GM23338 (cell line): ENCODE measurements at regions not wholly inside any gene's neighbourhood (a gene's known extent, or its start where the extent isn't known, plus 50 kb on each side); places are given as distances from the start of the nearest gene placed in this dataset.

ENCODE experiments used
- ATAC-seq: fragments of 200-7000 bp; cut with Tn5 transposase; 3 replicates; pipeline ENCODE4 v1.9.1; 2020
- DNase-seq: peaks from one replicate; pipeline ENCODE4 v3.0.0-alpha.2; 2015; ENCODE audit warnings: low spot score
- H2AFZ ChIP-seq: fragments of 200-600 bp; sonication (generic); 2 replicates; pipeline ENCODE4 v1.8.0; 2016; ENCODE audit warnings: antibody characterized with exemption, mild to moderate bottlenecking, moderate library complexity
- H3F3A ChIP-seq: fragments of 200-600 bp; sonication (generic); replicated peaks from 2 replicates; pipeline ENCODE4 v1.8.0; 2017; ENCODE audit warnings: antibody characterized with exemption, mixed run types, low read depth
- H3K27ac ChIP-seq: fragments of 200-600 bp; sonication (generic); 2 replicates; pipeline ENCODE4 v1.6.1; 2016; ENCODE audit warnings: low read depth
- H3K27me3 ChIP-seq: fragments of 200-600 bp; sonication (generic); 2 replicates; pipeline ENCODE4 v1.8.0; 2016; ENCODE audit warnings: mild to moderate bottlenecking, mixed run types, moderate library complexity; ENCODE audit not compliant: insufficient read depth
- H3K36me3 ChIP-seq: fragments of 200-600 bp; sonication (generic); 2 replicates; pipeline ENCODE4 v1.8.0; 2016; ENCODE audit warnings: mild to moderate bottlenecking; ENCODE audit not compliant: insufficient read depth
- H3K4me1 ChIP-seq: fragments of 200-600 bp; sonication (generic); 2 replicates; pipeline ENCODE4 v1.8.0; 2016; ENCODE audit warnings: mild to moderate bottlenecking, moderate library complexity; ENCODE audit not compliant: insufficient read depth
- H3K4me2 ChIP-seq: fragments of 200-600 bp; sonication (generic); 2 replicates; pipeline ENCODE4 v1.7.1; 2017; ENCODE audit warnings: mixed run types
- H3K4me3 ChIP-seq: fragments of 200-600 bp; sonication (generic); 2 replicates; pipeline ENCODE4 v1.6.1; 2016; ENCODE audit warnings: mixed run types
- H3K79me2 ChIP-seq: fragments of 200-600 bp; sonication (generic); replicated peaks from 2 replicates; pipeline ENCODE4 v1.8.0; 2017; ENCODE audit warnings: mild to moderate bottlenecking; ENCODE audit not compliant: insufficient read depth
- H3K9me2 ChIP-seq: fragments of 200-600 bp; sonication (generic); 2 replicates; pipeline ENCODE4 v1.8.0; 2017; ENCODE audit not compliant: insufficient read depth
- H4K20me1 ChIP-seq: fragments of 200-600 bp; sonication (generic); replicated peaks from 2 replicates; pipeline ENCODE4 v1.8.0; 2017; ENCODE audit warnings: mild to moderate bottlenecking; ENCODE audit not compliant: insufficient read depth
- H3K27ac Mint-ChIP-seq: 2 replicates; pipeline ENCODE4 v1.8.0; 2020; ENCODE audit warnings: inconsistent platforms, mild to moderate bottlenecking, moderate library complexity, mixed read lengths
- H3K27me3 Mint-ChIP-seq: 3 replicates; pipeline ENCODE4 v1.8.0; 2022; ENCODE audit warnings: low read depth, mild to moderate bottlenecking, moderate library complexity, mixed read lengths, inconsistent platforms; ENCODE audit not compliant: insufficient read depth, poor library complexity
- H3K36me3 Mint-ChIP-seq: 3 replicates; pipeline ENCODE4 v1.8.0; 2021; ENCODE audit warnings: low read depth, mild to moderate bottlenecking, inconsistent platforms, moderate library complexity, mixed read lengths
- H3K4me1 Mint-ChIP-seq: 3 replicates; pipeline ENCODE4 v1.8.0; 2020; ENCODE audit warnings: mild to moderate bottlenecking, inconsistent platforms, mixed read lengths
- H3K4me3 Mint-ChIP-seq: 3 replicates; pipeline ENCODE4 v1.8.0; 2021; ENCODE audit warnings: moderate library complexity, mild to moderate bottlenecking, inconsistent platforms, mixed read lengths
- H3K9me3 Mint-ChIP-seq: 3 replicates; pipeline ENCODE4 v1.8.0; 2020; ENCODE audit warnings: moderate library complexity, mild to moderate bottlenecking, inconsistent platforms, mixed read lengths
- EZH2 ChIP-seq: fragments of 200-600 bp; sonication (generic); IDR thresholded peaks from one replicate; pipeline ENCODE4 v1.8.0; 2017; ENCODE audit warnings: antibody characterized with exemption, mild to moderate bottlenecking, low read depth; ENCODE audit not compliant: unreplicated experiment
- NANOG ChIP-seq: IDR thresholded peaks from 2 replicates; pipeline ENCODE4 v1.6.1; 2016; ENCODE audit warnings: antibody characterized with exemption, borderline replicate concordance
- REST ChIP-seq: IDR thresholded peaks from one replicate; pipeline ENCODE4 v1.6.1; 2018; ENCODE audit warnings: antibody characterized with exemption; ENCODE audit not compliant: unreplicated experiment
- ZNF114 ChIP-seq: fragments of 250-450 bp; sonication (Bioruptor Pico); IDR thresholded peaks from 2 replicates; pipeline ENCODE4 v1.5.0; 2020; ENCODE audit warnings: mild to moderate bottlenecking, moderate library complexity
- ZNF331 ChIP-seq: fragments of 250-450 bp; sonication (Bioruptor Pico); IDR thresholded peaks from 2 replicates; pipeline ENCODE4 v1.5.0; 2020; ENCODE audit warnings: low read depth, mild to moderate bottlenecking, moderate library complexity
- ZNF462 ChIP-seq: fragments of 250-450 bp; sonication (Bioruptor Pico); IDR thresholded peaks from 2 replicates; pipeline ENCODE4 v1.5.0; 2020; ENCODE audit warnings: mild to moderate bottlenecking, moderate library complexity

GRCh38 chr16:56075732-56076388, 115.4 kb upstream of the GNAO1 start:
- no peak overlapping the region for H3K27ac ChIP-seq
- H4K20me1 ChIP-seq, result no peaks in the 10 kb centered on the region
- no peak overlapping the region for H2AFZ ChIP-seq
- no peaks in the 10 kb centered on the region for H3F3A ChIP-seq
- ATAC-seq, result no peak
- H3K4me1 Mint-ChIP-seq, result no peaks in the 10 kb centered on the region; the same call in 2 of the 3 replicates
- H3K4me3 ChIP-seq, result no peak overlapping the region
- peaks cover 6% of the 10 kb centered on the region; the same call in 1 of the 2 replicates for H3K9me2 ChIP-seq
- no peaks in the 10 kb centered on the region for H3K27me3 ChIP-seq
- H3K36me3 ChIP-seq, result no peaks in the 10 kb centered on the region
- TF ChIP-seq REST (no peak), NANOG (no peak)
- H3K9me3 Mint-ChIP-seq, result no peaks in the 10 kb centered on the region; the same call in 2 of the 3 replicates
- no peak for DNase-seq
- peaks cover 3% of the 10 kb centered on the region for H3K27me3 Mint-ChIP-seq
- no peaks in the 10 kb centered on the region for H3K4me1 ChIP-seq
- H3K36me3 Mint-ChIP-seq, result no peaks in the 10 kb centered on the region
- no peak overlapping the region for H3K27ac Mint-ChIP-seq
- no peak overlapping the region for H3K4me3 Mint-ChIP-seq
- no peaks in the 10 kb centered on the region for H3K79me2 ChIP-seq
- no peak overlapping the region for H3K4me2 ChIP-seq

DNA sequence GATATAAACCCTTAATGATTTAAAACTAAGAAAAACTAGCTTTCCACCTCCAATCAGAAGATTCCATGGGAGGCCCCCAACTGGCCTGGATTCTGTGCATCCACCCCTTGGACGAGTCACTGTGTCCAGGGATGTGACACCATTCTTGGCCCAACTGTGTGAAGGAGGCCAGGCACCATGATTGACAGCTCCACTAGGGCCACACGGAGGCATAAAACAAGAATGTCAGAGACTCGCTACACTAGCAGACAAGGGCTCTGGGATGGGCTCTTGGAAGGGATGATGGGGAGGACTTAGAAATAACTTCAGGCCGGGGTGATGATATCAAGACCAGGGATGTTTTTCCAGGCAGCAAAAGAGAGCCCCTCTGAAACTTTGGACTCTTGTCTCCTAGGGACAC, 117.8 kb upstream of the GNAO1 start:
- Mint-ChIP-seq H3K9me3 (no peaks in the 10 kb centered on the region), H3K4me1 (peaks cover 4% of the 10 kb centered on the region), H3K27me3 (no peaks in the 10 kb centered on the region), H3K4me3 (no peak overlapping the region), H3K27ac (no peak overlapping the region), H3K36me3 (no peaks in the 10 kb centered on the region)
- no peaks in the 10 kb centered on the region for H3F3A ChIP-seq
- H3K4me1 ChIP-seq, result peaks cover 5% of the 10 kb centered on the region; the same call in 1 of the 2 replicates
- H2AFZ ChIP-seq, result no peak overlapping the region
- no peak overlapping the region for H3K4me3 ChIP-seq
- TF ChIP-seq REST (no peak), NANOG (no peak), EZH2 (no peak), ZNF331 (CRISPR knock-in tag) (no peak), ZNF114 (no peak), ZNF462 (no peak)
- H3K4me2 ChIP-seq, result no peak overlapping the region
- no peaks in the 10 kb centered on the region for H3K36me3 ChIP-seq
- no peaks in the 10 kb centered on the region for H3K79me2 ChIP-seq
- ATAC-seq (no peak), DNase-seq (no peak)
- no peaks in the 10 kb centered on the region for H4K20me1 ChIP-seq
- H3K27me3 ChIP-seq, result no peaks in the 10 kb centered on the region
- 0 out of 2 replicates have a peak, but pooled peaks cover 6% of the 10 kb centered on the region for H3K9me2 ChIP-seq
- no peak overlapping the region for H3K27ac ChIP-seq
